ENCODE measurements at regions not wholly inside any gene's neighbourhood (a gene's known extent, or its start where the extent isn't known, plus 50 kb on each side); places are given as distances from the start of the nearest gene placed in this dataset.

DNA sequence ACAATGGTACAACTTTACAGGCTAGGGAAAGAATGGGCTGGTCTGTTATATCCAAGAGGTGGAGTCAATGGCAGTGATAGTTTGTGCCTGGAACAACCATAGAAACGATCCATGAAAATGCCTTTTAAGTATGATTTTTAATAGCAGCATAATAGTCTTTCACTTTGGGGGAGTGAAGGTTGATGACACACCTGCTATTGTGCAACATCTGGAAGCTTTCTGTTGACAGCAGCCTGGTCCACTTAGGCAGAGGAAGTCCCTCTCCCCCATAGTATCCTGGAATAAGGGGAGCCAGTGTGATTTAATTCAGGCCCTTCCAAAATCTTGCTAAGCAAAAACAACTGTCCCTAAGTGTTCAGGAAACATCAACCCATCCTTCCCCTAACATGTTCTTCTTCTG lies 56.3 kb upstream of the HS3ST4 start:
- no peak for TF ChIP-seq POLR2AphosphoS5 (IDR thresholded peaks at IDR 0.05)
- TF ChIP-seq, protein P1, sequence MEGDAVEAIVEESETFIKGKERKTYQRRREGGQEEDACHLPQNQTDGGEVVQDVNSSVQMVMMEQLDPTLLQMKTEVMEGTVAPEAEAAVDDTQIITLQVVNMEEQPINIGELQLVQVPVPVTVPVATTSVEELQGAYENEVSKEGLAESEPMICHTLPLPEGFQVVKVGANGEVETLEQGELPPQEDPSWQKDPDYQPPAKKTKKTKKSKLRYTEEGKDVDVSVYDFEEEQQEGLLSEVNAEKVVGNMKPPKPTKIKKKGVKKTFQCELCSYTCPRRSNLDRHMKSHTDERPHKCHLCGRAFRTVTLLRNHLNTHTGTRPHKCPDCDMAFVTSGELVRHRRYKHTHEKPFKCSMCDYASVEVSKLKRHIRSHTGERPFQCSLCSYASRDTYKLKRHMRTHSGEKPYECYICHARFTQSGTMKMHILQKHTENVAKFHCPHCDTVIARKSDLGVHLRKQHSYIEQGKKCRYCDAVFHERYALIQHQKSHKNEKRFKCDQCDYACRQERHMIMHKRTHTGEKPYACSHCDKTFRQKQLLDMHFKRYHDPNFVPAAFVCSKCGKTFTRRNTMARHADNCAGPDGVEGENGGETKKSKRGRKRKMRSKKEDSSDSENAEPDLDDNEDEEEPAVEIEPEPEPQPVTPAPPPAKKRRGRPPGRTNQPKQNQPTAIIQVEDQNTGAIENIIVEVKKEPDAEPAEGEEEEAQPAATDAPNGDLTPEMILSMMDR (IDR thresholded peaks at IDR 0.05) = no peak
- TF ChIP-seq POLR2A (IDR thresholded peaks at IDR 0.05) = no peak
